A204.1 (cell line): ENCODE measurements at regions not wholly inside any gene's neighbourhood (a gene's known extent, or its start where the extent isn't known, plus 50 kb on each side); places are given as distances from the start of the nearest gene placed in this dataset.

Experiments used
- FAIRE-seq: peaks from 2 replicates; lab custom pipeline; 2012; peaks lifted over from hg19 to GRCh38; lab: Jason Lieb, UNC

DNA sequence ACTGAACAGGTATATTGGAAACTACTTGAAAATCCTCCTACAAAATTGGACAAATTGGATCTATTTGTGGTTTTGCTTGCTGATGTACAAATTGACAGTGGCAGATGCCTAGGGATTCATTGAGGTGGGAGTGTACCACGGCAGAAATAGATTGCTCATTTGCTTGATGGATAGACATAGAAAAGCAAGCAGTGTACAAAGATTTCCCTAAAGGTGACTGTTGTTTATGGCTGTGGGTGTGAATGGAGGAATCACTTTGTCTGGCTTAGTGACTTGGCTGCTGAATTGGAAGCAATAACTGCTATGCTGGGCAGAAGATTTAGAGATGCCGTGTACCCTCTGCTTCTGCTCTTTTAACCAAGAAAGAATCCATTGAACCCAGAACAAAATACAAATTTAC, 191.0 kb upstream of the GRID2 start:
- FAIRE-seq = no peak

DNA sequence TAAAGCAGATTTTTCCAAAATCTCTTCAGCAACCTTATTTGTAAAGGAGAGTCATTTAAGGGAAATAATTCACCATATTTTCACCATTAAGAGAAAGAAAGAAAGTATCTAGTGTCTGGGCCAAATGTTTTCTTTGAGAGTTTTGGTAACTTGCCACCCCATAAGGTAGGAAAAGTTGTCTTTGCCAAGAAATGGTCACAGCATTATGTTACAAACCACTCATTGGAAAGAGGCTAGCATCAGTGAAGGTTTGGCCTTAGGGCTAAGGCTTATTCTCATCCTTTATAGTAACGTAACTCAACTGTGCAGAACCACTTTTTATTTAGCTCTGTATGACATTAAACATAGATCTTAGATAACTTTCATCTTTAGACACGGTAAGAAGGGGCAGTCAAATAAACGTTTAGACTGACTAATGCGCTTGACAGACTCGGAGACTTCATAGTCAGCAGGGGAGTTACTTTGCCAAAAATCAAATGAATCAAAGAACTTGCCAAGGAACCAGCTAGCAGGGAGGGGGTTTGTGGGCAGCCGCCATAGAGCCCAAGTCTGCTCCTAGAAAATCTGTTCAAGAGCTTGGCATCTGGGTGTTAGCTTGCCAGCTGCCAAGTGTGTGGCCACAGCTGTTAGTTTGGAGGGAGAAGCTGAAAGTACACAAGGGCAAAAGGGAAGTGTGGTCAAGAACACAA, 182.8 kb upstream of the GRID2 start:
- FAIRE-seq = no peak

DNA sequence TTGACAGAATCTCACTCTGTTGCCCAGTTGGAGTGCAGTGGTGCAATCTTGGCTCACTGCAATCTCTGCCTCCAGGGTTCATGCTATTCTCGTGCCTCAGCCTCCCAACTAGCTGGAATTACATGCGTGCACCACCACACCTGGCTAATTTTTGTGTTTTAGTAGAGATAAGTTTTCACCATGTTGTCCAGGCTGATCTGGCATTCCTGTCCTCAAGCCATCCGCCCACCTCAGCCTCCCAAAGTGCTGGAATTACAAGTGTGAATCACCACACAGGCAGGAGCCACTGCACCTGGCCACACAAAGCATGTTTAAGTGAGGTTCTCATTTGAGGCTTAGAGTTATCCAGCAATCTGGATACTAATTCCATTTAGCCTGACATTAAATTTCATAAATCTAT, 180.9 kb upstream of the GRID2 start:
- no peak for FAIRE-seq

DNA sequence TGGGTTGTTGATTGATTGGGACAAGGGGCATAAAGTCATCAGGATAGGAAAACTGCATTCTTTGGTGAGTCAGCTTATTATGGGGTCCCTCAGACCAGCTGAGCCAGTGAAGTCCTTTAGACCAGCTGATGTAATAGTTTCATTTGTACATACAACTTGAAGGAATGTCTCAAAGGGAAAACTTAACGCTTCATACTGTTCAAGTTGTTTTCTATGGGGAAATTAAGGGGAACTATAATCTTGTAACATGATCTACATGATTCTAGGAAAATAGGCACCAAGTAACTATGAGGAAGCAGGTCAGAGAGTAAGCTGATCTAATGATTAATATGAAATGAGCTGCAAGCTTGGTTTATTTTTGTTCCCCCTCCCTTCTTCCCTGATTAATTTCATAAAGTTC, 175.1 kb upstream of the GRID2 start:
- no peak for FAIRE-seq

GRCh38 chr4:92129408-92129994, 174.3 kb upstream of the GRID2 start:
- no peak for FAIRE-seq

GRCh38 chr4:92136434-92136833, 167.3 kb upstream of the GRID2 start:
- no peak for FAIRE-seq

GRCh38 chr4:92163348-92163747, 140.4 kb upstream of the GRID2 start:
- no peak for FAIRE-seq

- no peak for FAIRE-seq
Observed at GRCh38 chr4:92170340-92170739, 133.4 kb upstream of the GRID2 start.

DNA sequence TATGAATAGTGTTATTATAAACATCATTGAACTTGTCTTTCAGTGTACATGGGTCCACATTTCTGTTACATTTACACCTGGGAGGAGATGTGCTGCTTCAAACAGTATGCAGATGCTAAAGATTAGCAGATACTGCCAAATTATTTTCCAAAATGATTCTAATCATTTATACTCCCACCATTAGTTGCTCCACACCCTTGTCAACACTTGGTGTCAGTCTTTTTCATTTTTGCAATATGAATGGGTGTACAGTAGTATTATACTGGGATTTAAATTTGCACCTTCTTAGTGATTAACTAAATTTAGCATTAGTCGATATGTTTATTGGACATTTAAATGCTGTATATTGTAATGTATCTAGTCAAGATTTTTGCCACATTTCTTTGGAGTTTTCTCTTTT, 131.6 kb upstream of the GRID2 start:
- FAIRE-seq = no peak

- FAIRE-seq = no peak
Observed at GRCh38 chr4:92175250-92175649, 128.5 kb upstream of the GRID2 start.

DNA sequence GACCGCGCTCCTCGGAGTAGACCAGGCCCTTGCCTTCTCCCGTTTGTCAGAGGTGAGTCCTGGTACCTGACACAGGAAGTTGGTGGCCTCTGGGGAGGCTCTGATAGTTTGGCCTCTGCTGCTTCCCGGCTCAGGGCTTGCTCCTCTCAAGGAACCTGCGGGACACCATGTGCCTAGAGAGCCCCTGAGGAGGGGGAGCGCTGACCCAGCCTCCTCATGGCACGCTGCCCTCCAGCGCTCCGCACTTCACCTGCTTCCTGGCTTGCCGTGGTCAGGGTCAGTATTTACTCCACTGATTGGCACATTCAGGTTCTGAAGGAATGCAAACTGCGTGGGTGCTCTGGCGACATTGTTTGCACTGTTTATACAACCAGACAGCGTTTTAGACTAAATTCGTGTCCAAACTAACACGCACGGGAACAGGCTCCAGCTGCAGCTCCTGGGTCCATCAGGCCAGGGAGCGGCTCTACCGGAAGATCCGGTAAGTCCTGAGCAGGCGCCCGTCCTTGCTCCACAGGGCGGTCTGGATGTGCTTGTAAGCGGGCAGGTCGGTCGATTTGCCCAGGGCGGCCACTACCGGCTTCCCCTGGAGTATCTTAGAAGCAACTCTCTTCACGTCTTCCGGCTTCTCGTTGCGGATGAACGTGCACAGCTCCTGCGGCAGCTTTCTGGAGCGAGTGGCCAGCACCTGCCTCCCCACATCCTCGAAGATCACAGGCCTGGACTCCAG, 121.6 kb upstream of the GRID2 start:
- FAIRE-seq = no peak

DNA sequence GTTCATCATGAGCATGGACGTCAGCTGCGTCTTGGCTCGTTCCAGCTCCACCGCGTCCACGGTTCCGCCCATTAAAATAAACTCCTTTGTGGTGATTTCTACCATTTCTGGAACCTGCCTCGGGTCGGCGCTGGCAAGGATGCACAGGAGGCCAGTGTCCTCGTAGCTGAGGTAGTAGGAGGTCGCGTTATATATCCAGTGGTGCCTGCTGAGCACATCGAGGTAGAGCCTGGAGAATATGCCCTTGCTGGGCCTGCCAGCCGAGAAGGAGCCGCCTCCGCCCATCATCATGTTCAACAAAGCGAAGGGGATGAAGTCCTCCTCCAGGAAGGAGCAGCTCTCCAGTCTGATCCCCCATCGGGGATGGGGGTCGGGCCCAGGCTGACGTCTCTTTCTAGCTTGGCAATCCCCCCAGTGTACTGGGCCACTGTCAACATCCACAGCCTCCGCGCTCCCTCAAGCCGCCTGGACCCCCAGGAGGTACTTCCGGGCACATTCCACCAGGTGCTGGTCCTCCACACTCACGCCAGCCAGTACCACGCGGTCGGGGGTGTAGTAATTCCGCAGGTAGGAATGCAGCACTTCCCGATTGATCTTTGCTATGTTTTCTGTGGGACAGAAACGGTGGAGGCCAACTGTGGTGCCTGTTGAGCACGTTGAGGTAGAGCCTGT, 120.9 kb upstream of the GRID2 start:
- no peak for FAIRE-seq

DNA sequence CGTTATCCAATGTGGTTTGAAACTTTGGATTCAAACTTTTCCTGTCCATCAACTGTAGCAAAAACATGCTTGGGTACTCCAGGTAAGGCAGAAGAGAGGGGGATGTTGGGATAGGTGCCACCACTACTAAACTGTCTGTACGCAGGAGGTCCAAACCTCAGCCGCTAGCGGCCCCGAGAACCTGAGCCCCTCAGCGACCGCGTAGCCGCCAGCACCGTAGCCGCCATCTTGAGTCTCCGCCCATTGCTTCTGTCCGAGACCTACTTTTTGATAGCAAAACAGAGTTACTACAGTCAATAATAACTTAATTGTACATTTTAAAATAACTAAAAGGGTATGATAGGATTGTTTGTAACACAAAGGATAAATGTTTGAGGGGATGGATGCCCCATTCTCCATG, 119.9 kb upstream of the GRID2 start:
- FAIRE-seq = no peak

GRCh38 chr4:92184566-92184965, 119.2 kb upstream of the GRID2 start:
- no peak for FAIRE-seq

DNA sequence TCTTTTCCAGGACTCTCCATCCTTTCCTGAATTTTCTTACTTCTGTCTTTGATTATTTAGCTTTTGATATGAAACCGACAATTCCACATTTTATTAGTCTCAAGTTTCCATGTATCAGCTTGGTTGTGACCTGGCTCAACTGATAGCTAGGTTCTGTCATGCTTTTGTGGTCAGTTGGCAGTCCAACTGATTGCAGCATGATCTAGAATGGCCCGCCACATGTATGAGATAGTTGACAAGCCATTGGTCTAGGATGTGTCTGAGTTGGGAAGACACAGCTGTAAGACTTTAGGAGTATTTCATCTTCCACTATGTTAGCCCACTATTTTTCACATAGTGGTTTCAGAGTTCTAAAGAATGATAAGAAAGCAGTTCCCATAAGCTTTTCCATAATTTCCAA, 117.5 kb upstream of the GRID2 start:
- no peak for FAIRE-seq

- FAIRE-seq = no peak
Observed at GRCh38 chr4:92189146-92189545, 114.6 kb upstream of the GRID2 start.

- no peak for FAIRE-seq
Observed at GRCh38 chr4:92198711-92199110, 105.1 kb upstream of the GRID2 start.

DNA sequence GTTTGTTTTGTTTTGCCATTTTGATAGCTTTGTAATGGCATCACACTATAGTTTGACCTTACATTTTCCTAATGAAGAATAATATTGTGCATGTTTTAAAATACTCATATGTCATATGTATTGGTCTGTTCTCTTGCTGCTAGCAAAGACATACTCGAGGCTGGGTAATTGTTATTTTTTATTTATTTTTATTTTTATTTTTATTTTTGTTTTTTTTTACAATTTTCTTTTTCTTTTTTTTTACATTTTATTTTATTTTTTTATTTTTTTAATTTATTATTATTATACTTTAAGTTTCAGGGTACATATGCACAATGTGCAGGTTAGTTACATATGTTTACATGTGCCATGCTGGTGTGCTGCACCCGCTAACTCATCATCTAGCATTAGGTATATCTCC, 104.6 kb upstream of the GRID2 start:
- FAIRE-seq = peak; percentile 80

- FAIRE-seq = no peak
Observed at GRCh38 chr4:92210906-92211305, 92.9 kb upstream of the GRID2 start.

- no peak for FAIRE-seq
Observed at GRCh38 chr4:92215476-92215875, 88.3 kb upstream of the GRID2 start.

DNA sequence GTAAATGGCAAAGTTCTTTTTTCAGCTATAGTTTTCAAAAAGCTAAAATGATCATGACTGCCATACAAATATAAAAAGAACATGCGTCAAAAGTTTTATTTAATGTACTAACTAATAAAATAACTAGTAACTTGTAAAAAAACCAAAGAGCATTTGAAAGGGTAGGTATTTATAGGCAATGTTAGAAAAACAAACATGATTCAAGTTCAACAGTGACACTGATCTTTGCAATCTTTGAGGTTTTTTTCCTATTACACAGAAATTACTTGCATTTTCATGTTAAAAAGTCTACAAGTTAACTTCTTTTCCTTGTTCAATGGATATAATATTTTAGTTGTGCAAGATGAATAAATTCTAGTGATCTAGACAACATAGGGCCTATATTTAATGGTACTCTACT, 72.3 kb upstream of the GRID2 start:
- FAIRE-seq = no peak

DNA sequence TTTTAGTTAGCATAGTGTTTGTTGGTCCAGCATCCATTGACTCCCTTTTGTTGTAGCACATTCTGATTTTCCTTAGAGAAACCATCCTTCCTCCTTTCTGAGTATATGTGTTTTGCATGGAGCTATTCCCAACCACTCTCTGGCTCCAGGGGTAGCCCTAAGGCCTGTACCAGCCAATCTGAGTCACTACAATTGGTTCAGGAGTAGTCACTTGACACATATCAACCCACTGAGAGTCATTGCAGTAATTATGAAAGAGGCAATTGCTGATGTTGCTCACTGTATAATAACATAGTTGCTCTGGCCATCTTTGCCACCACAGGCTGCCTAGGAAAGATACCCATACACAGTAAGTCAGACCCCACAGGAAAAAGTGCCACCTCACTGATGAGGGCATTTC, 71.2 kb upstream of the GRID2 start:
- no peak for FAIRE-seq
